ENCODE measurements at regions not wholly inside any gene's neighbourhood (a gene's known extent, or its start where the extent isn't known, plus 50 kb on each side); places are given as distances from the start of the nearest gene placed in this dataset.

GRCh38 chr7:83796760-83797159, 147.8 kb upstream of the SEMA3E start:
- ATAC-seq (ENCODE audit: low FRiP score), result no peak
- DNase-seq (ENCODE audit: low spot score), result no peak
- TF ChIP-seq CTCF (IDR thresholded peaks at IDR 0.05), result no peak

GRCh38 chr7:83794829-83795228, 145.9 kb upstream of the SEMA3E start:
- TF ChIP-seq CTCF (IDR thresholded peaks at IDR 0.05), result no peak
- ATAC-seq (ENCODE audit: low FRiP score), result no peak
- DNase-seq (ENCODE audit: low spot score), result no peak

- TF ChIP-seq CTCF (IDR thresholded peaks at IDR 0.05), result no peak
- ATAC-seq (ENCODE audit: low FRiP score), result no peak
- DNase-seq (ENCODE audit: low spot score), result no peak
Observed at GRCh38 chr7:83793558-83793957, 144.6 kb upstream of the SEMA3E start.

- ATAC-seq (ENCODE audit: low FRiP score), result no peak
- TF ChIP-seq CTCF (IDR thresholded peaks at IDR 0.05), result no peak
- DNase-seq (ENCODE audit: low spot score), result no peak
Observed at GRCh38 chr7:83791737-83792136, 142.8 kb upstream of the SEMA3E start.

- DNase-seq (ENCODE audit: low spot score) (no peak), ATAC-seq (ENCODE audit: low FRiP score) (no peak)
- no peak for TF ChIP-seq CTCF (IDR thresholded peaks at IDR 0.05)
Observed at GRCh38 chr7:83786858-83787257, 137.9 kb upstream of the SEMA3E start.

DNA sequence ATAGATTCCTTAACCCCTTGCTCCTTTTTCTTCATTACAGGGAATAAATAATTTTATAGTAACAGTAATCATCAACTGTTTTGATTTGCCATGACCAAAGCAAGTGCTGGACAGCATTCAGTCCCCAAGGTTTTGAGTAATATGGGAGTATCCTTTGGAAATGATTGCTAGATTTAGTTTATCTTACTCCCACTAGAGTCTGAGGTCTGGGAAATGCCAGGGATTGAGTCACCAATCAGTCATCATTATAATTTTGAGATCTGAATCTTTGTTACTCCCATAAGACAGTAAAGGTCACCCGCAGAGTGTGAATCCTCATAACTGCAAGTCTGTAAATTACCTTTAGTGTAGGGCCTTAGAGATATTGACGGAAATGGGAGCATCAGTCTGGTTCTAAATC, 133.7 kb upstream of the SEMA3E start:
- DNase-seq (ENCODE audit: low spot score), result no peak
- ATAC-seq (ENCODE audit: low FRiP score), result peak; percentile 48
- no peak for TF ChIP-seq CTCF (IDR thresholded peaks at IDR 0.05)

DNA sequence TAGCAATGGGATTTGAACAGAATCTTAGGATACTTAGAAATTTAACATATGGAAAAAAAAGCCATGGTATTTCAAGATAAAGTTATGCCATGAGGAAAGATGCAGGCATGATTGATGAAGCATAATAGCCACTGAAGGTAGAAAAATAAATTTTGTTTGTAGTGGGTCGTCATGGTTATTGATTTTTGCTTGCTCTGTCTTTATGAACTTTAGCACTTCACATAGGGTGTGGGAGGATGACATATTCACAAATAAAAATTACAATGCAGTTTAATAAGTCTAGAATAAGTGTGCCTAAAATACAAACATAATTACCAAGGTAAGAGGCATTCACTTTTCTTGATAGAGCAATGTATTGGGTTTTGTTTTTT, 129.1 kb upstream of the SEMA3E start:
- no peak for TF ChIP-seq CTCF (IDR thresholded peaks at IDR 0.05)
- DNase-seq (ENCODE audit: low spot score) (no peak), ATAC-seq (ENCODE audit: low FRiP score) (no peak)

All from omental fat pad (tissue), 3 donors.